PC-9 (cell line): ENCODE measurements at regions not wholly inside any gene's neighbourhood (a gene's known extent, or its start where the extent isn't known, plus 50 kb on each side); places are given as distances from the start of the nearest gene placed in this dataset.

ENCODE experiments used
- BruUV-seq: library from RNA; stranded (reverse); fragments of 400-500 nt; replicated peaks from 2 replicates; lab custom pipeline; 2021; lab: Mats Ljungman, UMichigan
- CTCF ChIA-PET: fragments of 300-600 bp; sonication (Branson Sonifier 250); formaldehyde crosslinking; loops from one replicate; lab custom pipeline; 2022; ENCODE audit warnings: antibody characterized with exemption; lab: Charles Lee
- POLR2A ChIA-PET: fragments of 300-600 bp; sonication (Branson Sonifier 250); formaldehyde crosslinking; loops from one replicate; lab custom pipeline; 2022; ENCODE audit warnings: antibody characterized with exemption; ENCODE audit not compliant: unreplicated experiment; lab: Charles Lee
- DNase-seq, 2 experiments: peaks; one replicate each; pipeline versions ENCODE4 v3.0.0 to v3.0.0-alpha.2; 2015 to 2022; ENCODE audit warnings: mixed read lengths in 1 of 2
- H2AFZ ChIP-seq: fragments of 200-600 bp; sonication (generic); 2 replicates; pipeline ENCODE4 v1.8.1; 2017; ENCODE audit warnings: antibody characterized with exemption
- H3F3A ChIP-seq: fragments of 200-600 bp; sonication (generic); 2 replicates; pipeline ENCODE4 v1.8.1; 2017; ENCODE audit warnings: antibody characterized with exemption, mild to moderate bottlenecking, low read depth; ENCODE audit not compliant: insufficient read depth
- H3K27ac ChIP-seq: fragments of 200-600 bp; sonication (generic); 2 replicates; pipeline ENCODE4 v1.6.1; 2016; ENCODE audit warnings: mixed run types
- H3K27me3 ChIP-seq: fragments of 200-600 bp; sonication (generic); 2 replicates; pipeline ENCODE4 v1.6.1; 2016; ENCODE audit warnings: low read depth, mixed run types; ENCODE audit not compliant: insufficient read depth
- H3K36me3 ChIP-seq: fragments of 200-600 bp; sonication (generic); 2 replicates; pipeline ENCODE4 v1.6.1; 2016; ENCODE audit warnings: low read depth, mixed run types
- H3K4me1 ChIP-seq: fragments of 200-600 bp; sonication (generic); replicated peaks from 2 replicates; pipeline ENCODE4 v1.6.1; 2016; ENCODE audit warnings: mixed run types; ENCODE audit not compliant: insufficient read depth
- H3K4me2 ChIP-seq: fragments of 200-600 bp; sonication (generic); 2 replicates; pipeline ENCODE4 v1.6.1; 2017; ENCODE audit warnings: mixed run types
- H3K4me3 ChIP-seq: fragments of 200-600 bp; sonication (generic); 2 replicates; pipeline ENCODE4 v1.6.1; 2016; ENCODE audit warnings: mixed run types
- H3K79me2 ChIP-seq: fragments of 200-600 bp; sonication (generic); 2 replicates; pipeline ENCODE4 v1.6.1; 2017; ENCODE audit warnings: low read depth, mixed run types
- H3K9me2 ChIP-seq: fragments of 200-600 bp; sonication (generic); 2 replicates; pipeline ENCODE4 v1.8.1; 2017; ENCODE audit warnings: mild to moderate bottlenecking; ENCODE audit not compliant: insufficient read depth
- H3K9me3 ChIP-seq: fragments of 200-600 bp; sonication (generic); 2 replicates; pipeline ENCODE4 v1.8.1; 2016; ENCODE audit warnings: low read depth; ENCODE audit not compliant: insufficient read depth
- H4K20me1 ChIP-seq: fragments of 200-600 bp; sonication (generic); 2 replicates; pipeline ENCODE4 v1.8.1; 2017; ENCODE audit not compliant: insufficient read depth
- CTCF ChIP-seq: fragments of 200-600 bp; sonication (generic); conservative IDR thresholded peaks from 2 replicates; pipeline ENCODE4 v1.6.1; 2017; ENCODE audit warnings: mixed run types, antibody characterized with exemption, mild to moderate bottlenecking, moderate library complexity
- EZH2 ChIP-seq: fragments of 200-600 bp; sonication (generic); IDR thresholded peaks from 2 replicates; pipeline ENCODE4 v1.8.0; 2017; ENCODE audit warnings: antibody characterized with exemption, low read depth
- intact Hi-C: fragments of 100-400 bp; cut with micrococcal nuclease; formaldehyde crosslinking; loops from one replicate; pipeline ENCODE4 v1.10.0; 2022; ENCODE audit not compliant: unreplicated experiment

DNA sequence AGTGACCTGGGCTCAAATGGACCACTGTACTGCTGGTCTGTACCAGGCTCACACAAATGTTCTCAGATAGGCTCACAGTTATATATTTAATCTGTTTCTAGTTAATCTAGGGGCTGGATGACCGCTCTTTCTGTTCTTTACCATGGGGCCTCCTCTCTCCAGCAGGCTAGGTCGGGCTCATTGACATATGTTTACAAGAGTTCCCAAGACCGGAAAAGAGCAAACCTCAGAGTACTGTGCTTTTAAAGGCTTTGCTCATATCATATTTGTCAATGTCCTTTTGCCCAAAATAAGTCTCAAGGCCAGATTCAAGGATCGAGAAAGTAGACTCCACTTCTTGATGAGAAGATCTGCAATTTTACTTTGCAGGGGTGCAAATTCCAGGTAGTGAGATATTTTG is 348.0 kb upstream of the EPHA6 start:
- Histone ChIP-seq H3K4me2 (no peak overlapping the region), H2AFZ (no peak overlapping the region), H3K36me3 (no peaks in the 10 kb centered on the region), H3K9me2 (peaks cover 5% of the 10 kb centered on the region; the same call in 1 of the 2 replicates), H3K4me3 (no peak overlapping the region), H3K27me3 (no peaks in the 10 kb centered on the region), H3K4me1 (no peaks in the 10 kb centered on the region), H3K9me3 (no peaks in the 10 kb centered on the region), H3F3A (no peaks in the 10 kb centered on the region; the same call in 1 of the 2 replicates), H4K20me1 (no peaks in the 10 kb centered on the region), H3K27ac (no peak overlapping the region), H3K79me2 (no peaks in the 10 kb centered on the region)
- no peak for TF ChIP-seq EZH2
- TF ChIP-seq CTCF, result no peak
- BruUV-seq, result no TSS peak
- DNase-seq, result no peak
- intact Hi-C loops, result no loop called here
- ChIA-PET POLR2A (no interaction called here), CTCF (no interaction called here)

DNA sequence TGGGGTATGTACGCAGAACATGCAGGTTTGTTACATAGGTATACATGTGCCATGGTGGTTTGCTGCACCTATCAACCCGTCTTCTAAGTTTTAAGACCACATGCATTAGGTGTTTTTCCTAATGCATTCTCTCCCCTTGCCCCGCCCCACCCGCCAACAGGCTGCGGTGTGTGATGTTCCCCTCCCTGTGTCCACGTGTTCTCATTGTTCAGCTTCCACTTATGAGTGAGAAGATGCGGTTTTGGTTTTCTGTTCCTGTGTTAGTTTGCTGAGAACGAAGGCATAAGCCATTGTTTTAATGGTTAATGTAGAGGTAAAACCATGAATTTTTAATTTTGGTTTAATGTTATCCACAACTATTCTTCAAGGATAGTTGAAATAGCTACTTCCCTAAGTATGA is 346.8 kb upstream of the EPHA6 start:
- intact Hi-C loops, result no loop called here
- Histone ChIP-seq H3K36me3 (no peaks in the 10 kb centered on the region), H3K4me3 (no peak overlapping the region), H3F3A (no peaks in the 10 kb centered on the region), H2AFZ (no peak overlapping the region), H3K79me2 (no peaks in the 10 kb centered on the region), H3K4me1 (no peaks in the 10 kb centered on the region), H3K9me3 (no peaks in the 10 kb centered on the region), H3K4me2 (no peak overlapping the region), H3K27me3 (no peaks in the 10 kb centered on the region), H3K9me2 (peaks cover 5% of the 10 kb centered on the region; the same call in 1 of the 2 replicates), H4K20me1 (no peaks in the 10 kb centered on the region), H3K27ac (no peak overlapping the region)
- ChIA-PET POLR2A (no interaction called here), CTCF (no interaction called here)
- TF ChIP-seq CTCF (no peak), EZH2 (no peak)
- DNase-seq, result no peak
- no TSS peak for BruUV-seq

DNA sequence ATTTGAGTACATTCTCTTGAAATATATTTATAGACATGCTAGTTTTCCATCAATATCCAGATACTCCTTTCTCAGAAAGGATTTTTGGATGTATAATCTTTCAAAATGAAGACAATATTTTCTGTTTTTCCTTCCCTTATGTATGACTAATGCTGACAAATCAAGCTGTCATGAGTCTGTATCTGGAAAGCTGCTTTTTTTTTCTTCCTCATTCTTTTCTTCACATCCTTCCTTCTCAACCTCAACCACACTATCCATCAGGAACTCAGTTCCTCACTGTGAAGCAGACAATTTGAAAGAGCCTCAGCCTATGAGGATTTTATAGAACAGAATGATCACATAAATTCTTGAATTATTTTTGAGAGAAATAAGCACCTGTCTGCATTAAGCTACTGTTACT is 335.9 kb upstream of the EPHA6 start:
- no peak overlapping the region for H2AFZ ChIP-seq
- DNase-seq, result no peak
- ChIA-PET POLR2A (no interaction called here), CTCF (no interaction called here)
- no peaks in the 10 kb centered on the region; the same call in 1 of the 2 replicates for H3K9me2 ChIP-seq
- H3K79me2 ChIP-seq, result no peaks in the 10 kb centered on the region
- peaks cover 9% of the 10 kb centered on the region; the same call in 1 of the 2 replicates for H3K9me3 ChIP-seq
- H3K4me1 ChIP-seq, result no peaks in the 10 kb centered on the region
- TF ChIP-seq EZH2, result no peak
- no peak for TF ChIP-seq CTCF
- intact Hi-C loops, result no loop called here
- H3K4me3 ChIP-seq, result no peak overlapping the region
- H3K27me3 ChIP-seq, result no peaks in the 10 kb centered on the region
- H4K20me1 ChIP-seq, result no peaks in the 10 kb centered on the region
- no TSS peak for BruUV-seq
- H3K36me3 ChIP-seq, result no peaks in the 10 kb centered on the region
- H3K27ac ChIP-seq, result no peak overlapping the region
- no peak overlapping the region for H3K4me2 ChIP-seq
- no peaks in the 10 kb centered on the region for H3F3A ChIP-seq
